H54 (cell line): ENCODE measurements at regions not wholly inside any gene's neighbourhood (a gene's known extent, or its start where the extent isn't known, plus 50 kb on each side); places are given as distances from the start of the nearest gene placed in this dataset.

ENCODE experiments used
- DNase-seq: peaks from one replicate; pipeline ENCODE4 v3.0.0; 2011; ENCODE audit warnings: low spot score, mixed read lengths; ENCODE audit not compliant: insufficient read length
- FAIRE-seq: peaks from 3 replicates; lab custom pipeline; 2011; peaks lifted over from hg19 to GRCh38; lab: Jason Lieb, UNC
- POLR2A ChIP-seq: IDR thresholded peaks from 2 replicates; pipeline ENCODE4 v1.6.1; 2011; ENCODE audit warnings: low read depth, mild to moderate bottlenecking, low read length

- no peak for TF ChIP-seq POLR2A
- DNase-seq: no peak
- no peak for FAIRE-seq
Observed at GRCh38 chr5:142441616-142442015, 116.8 kb upstream of the SPRY4 start.

- DNase-seq: no peak
- TF ChIP-seq POLR2A: no peak
- FAIRE-seq: no peak
Observed at GRCh38 chr5:142439207-142439860, 114.5 kb upstream of the SPRY4 start.

GRCh38 chr5:142438573-142438972 lies 113.8 kb upstream of the SPRY4 start:
- DNase-seq (no peak), FAIRE-seq (no peak)
- TF ChIP-seq POLR2A: no peak

GRCh38 chr5:142437563-142437962 lies 112.7 kb upstream of the SPRY4 start:
- no peak for TF ChIP-seq POLR2A
- no peak for DNase-seq
- FAIRE-seq: no peak

- no peak for DNase-seq
Observed at GRCh38 chr5:142435410-142436115, 110.7 kb upstream of the SPRY4 start.

GRCh38 chr5:142434322-142434612 lies 109.4 kb upstream of the SPRY4 start:
- FAIRE-seq (no peak), DNase-seq (no peak)
- TF ChIP-seq POLR2A: no peak

More at GRCh38 chr5:142435410-142436115, 110.7 kb upstream of the SPRY4 start:
- no peak for TF ChIP-seq POLR2A
- FAIRE-seq: no peak

GRCh38 chr5:142433526-142434321 lies 108.9 kb upstream of the SPRY4 start:
- no peak for TF ChIP-seq POLR2A
- DNase-seq (no peak), FAIRE-seq (no peak)

- no peak for FAIRE-seq
- TF ChIP-seq POLR2A: no peak
- no peak for DNase-seq
Observed at GRCh38 chr5:142432961-142433360, 108.1 kb upstream of the SPRY4 start.

GRCh38 chr5:142432369-142432863 lies 107.6 kb upstream of the SPRY4 start:
- FAIRE-seq (no peak), DNase-seq (no peak)

GRCh38 chr5:142428773-142429473 lies 104.1 kb upstream of the SPRY4 start:
- TF ChIP-seq POLR2A: no peak
- no peak for DNase-seq
- no peak for FAIRE-seq

More at GRCh38 chr5:142432369-142432863, 107.6 kb upstream of the SPRY4 start:
- TF ChIP-seq POLR2A: no peak

GRCh38 chr5:142428036-142428772 lies 103.4 kb upstream of the SPRY4 start:
- FAIRE-seq: no peak
- no peak for TF ChIP-seq POLR2A
- DNase-seq: no peak

- DNase-seq: no peak
- TF ChIP-seq POLR2A: no peak
- no peak for FAIRE-seq
Observed at GRCh38 chr5:142427529-142427928, 102.7 kb upstream of the SPRY4 start.

- TF ChIP-seq POLR2A: no peak
- DNase-seq (no peak), FAIRE-seq (no peak)
Observed at GRCh38 chr5:142427015-142427364, 102.2 kb upstream of the SPRY4 start.
